IPS-18c (cell line): ENCODE measurements at regions not wholly inside any gene's neighbourhood (a gene's known extent, or its start where the extent isn't known, plus 50 kb on each side); places are given as distances from the start of the nearest gene placed in this dataset.
A peak's percentile ranks its signal among the peaks of the same experiment; 100 is the strongest.
"Not testable (repeated sequence)": the region's sequence is repeated elsewhere in the genome, so short reads cannot be mapped to it uniquely, and the experiment has no call there.

Source experiments
- H3K4me3 ChIP-seq: 2 replicates; pipeline ENCODE4 v1.7.0; 2013; ENCODE audit warnings: low read depth, mild to moderate bottlenecking, low read length, moderate library complexity; ENCODE audit not compliant: insufficient read depth
- H3K9me3 ChIP-seq: one replicate; pipeline ENCODE4 v1.6.1; 2013; ENCODE audit warnings: mild to moderate bottlenecking, low read length, moderate library complexity; ENCODE audit not compliant: control insufficient read depth, insufficient read depth

- peaks cover 22% of the 10 kb centered on the region for H3K9me3 ChIP-seq
Observed at GRCh38 chr21:9246010-9246409, 1275.4 kb upstream of the TPTE start.

GRCh38 chr21:9246481-9247289 lies 1274.7 kb upstream of the TPTE start:
- Histone ChIP-seq H3K4me3 (peak overlapping the region; percentile 24; the same call in 1 of the 2 replicates), H3K9me3 (peaks cover 22% of the 10 kb centered on the region)

More at GRCh38 chr21:9246010-9246409, 1275.4 kb upstream of the TPTE start:
- H3K4me3 ChIP-seq, result peak overlapping the region; percentile 24; the same call in 1 of the 2 replicates

GRCh38 chr21:9247290-9247613 lies 1274.1 kb upstream of the TPTE start:
- not testable (repeated sequence) for H3K4me3 ChIP-seq
- peaks cover 22% of the 10 kb centered on the region for H3K9me3 ChIP-seq

GRCh38 chr21:9247616-9248317 lies 1273.6 kb upstream of the TPTE start:
- peaks cover 22% of the 10 kb centered on the region for H3K9me3 ChIP-seq
- H3K4me3 ChIP-seq, result not testable (repeated sequence)
